ENCODE measurements at regions not wholly inside any gene's neighbourhood (a gene's known extent, or its start where the extent isn't known, plus 50 kb on each side); places are given as distances from the start of the nearest gene placed in this dataset.

DNA sequence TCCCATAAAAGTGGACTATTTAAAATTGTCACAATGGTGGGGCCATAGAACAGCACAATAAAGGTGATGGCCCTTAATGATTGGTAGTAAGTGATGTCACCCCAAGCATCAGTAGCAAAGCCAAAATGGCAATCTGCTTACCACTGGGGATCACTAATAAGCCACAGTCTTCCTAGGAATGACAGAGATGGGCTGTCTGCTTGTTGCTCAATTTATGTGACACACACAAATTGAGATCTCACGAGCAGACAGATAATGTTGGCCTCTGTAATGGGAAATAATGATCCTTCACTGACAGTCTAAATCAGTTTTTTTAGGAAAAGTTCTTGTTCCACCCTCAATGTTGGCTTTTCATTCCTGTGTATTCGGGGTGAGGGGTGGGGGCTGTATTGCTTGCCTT is 515.1 kb downstream of the BRD1 start:
- TF ChIP-seq, protein P1, sequence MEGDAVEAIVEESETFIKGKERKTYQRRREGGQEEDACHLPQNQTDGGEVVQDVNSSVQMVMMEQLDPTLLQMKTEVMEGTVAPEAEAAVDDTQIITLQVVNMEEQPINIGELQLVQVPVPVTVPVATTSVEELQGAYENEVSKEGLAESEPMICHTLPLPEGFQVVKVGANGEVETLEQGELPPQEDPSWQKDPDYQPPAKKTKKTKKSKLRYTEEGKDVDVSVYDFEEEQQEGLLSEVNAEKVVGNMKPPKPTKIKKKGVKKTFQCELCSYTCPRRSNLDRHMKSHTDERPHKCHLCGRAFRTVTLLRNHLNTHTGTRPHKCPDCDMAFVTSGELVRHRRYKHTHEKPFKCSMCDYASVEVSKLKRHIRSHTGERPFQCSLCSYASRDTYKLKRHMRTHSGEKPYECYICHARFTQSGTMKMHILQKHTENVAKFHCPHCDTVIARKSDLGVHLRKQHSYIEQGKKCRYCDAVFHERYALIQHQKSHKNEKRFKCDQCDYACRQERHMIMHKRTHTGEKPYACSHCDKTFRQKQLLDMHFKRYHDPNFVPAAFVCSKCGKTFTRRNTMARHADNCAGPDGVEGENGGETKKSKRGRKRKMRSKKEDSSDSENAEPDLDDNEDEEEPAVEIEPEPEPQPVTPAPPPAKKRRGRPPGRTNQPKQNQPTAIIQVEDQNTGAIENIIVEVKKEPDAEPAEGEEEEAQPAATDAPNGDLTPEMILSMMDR (conservative IDR thresholded peaks at IDR 0.05; ENCODE audit: low read depth, low read length): no peak
- no peak for TF ChIP-seq CEBPB (IDR thresholded peaks at IDR 0.05; ENCODE audit: low read depth, low read length)
- TF ChIP-seq NFE2L2 (IDR thresholded peaks at IDR 0.05; ENCODE audit: low read depth, low read length): no peak
- TF ChIP-seq POLR2A (IDR thresholded peaks at IDR 0.05; ENCODE audit: low read depth, low read length): no peak
- no peak for TF ChIP-seq MAZ (IDR thresholded peaks at IDR 0.05; ENCODE audit: borderline replicate concordance, low read depth, low read length)
- no peak for TF ChIP-seq RFX5 (IDR thresholded peaks at IDR 0.05; ENCODE audit: low read depth, low read length)
- TF ChIP-seq MAFK (IDR thresholded peaks at IDR 0.05; ENCODE audit: low read depth, low read length): no peak
- no peak for TF ChIP-seq MXI1 (IDR thresholded peaks at IDR 0.05; ENCODE audit: borderline replicate concordance, low read depth, low read length)
- TF ChIP-seq RCOR1 (IDR thresholded peaks at IDR 0.05; ENCODE audit: insufficient replicate concordance, low read length): no peak
- no peak for TF ChIP-seq RAD21 (IDR thresholded peaks at IDR 0.05; ENCODE audit: low read length)
- TF ChIP-seq, protein P2, sequence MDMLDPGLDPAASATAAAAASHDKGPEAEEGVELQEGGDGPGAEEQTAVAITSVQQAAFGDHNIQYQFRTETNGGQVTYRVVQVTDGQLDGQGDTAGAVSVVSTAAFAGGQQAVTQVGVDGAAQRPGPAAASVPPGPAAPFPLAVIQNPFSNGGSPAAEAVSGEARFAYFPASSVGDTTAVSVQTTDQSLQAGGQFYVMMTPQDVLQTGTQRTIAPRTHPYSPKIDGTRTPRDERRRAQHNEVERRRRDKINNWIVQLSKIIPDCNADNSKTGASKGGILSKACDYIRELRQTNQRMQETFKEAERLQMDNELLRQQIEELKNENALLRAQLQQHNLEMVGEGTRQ (IDR thresholded peaks at IDR 0.05; ENCODE audit: low read depth, low read length): no peak

Measured in IMR-90 (cell line).